ENCODE measurements at regions not wholly inside any gene's neighbourhood (a gene's known extent, or its start where the extent isn't known, plus 50 kb on each side); places are given as distances from the start of the nearest gene placed in this dataset.

GRCh38 chr1:11383553-11384169 lies 95.3 kb upstream of the DISP3 start:
- no peaks in the 10 kb centered on the region for H3K9me3 Mint-ChIP-seq

GRCh38 chr1:11384170-11384554 lies 94.8 kb upstream of the DISP3 start:
- H3K27me3 Mint-ChIP-seq (ENCODE audit: insufficient read depth, low read depth, poor library complexity) = peaks cover 12% of the 10 kb centered on the region
- H3K27ac Mint-ChIP-seq = no peak overlapping the region
- DNase-seq (ENCODE audit: low spot score) = no peak
- ATAC-seq = no peak
- H3K36me3 ChIP-seq (ENCODE audit: insufficient read depth) = no peaks in the 10 kb centered on the region
- no peaks in the 10 kb centered on the region for H3K9me3 Mint-ChIP-seq
- H3K9me2 ChIP-seq (ENCODE audit: insufficient read depth) = no peaks in the 10 kb centered on the region
- H3K27ac ChIP-seq (ENCODE audit: low read depth) = no peak overlapping the region
- no peaks in the 10 kb centered on the region for H3K36me3 Mint-ChIP-seq (ENCODE audit: low read depth)
- H3K4me3 Mint-ChIP-seq = no peak overlapping the region
- peaks cover 23% of the 10 kb centered on the region for H3K4me1 Mint-ChIP-seq
- H3K4me2 ChIP-seq = no peak overlapping the region
- H3F3A ChIP-seq (replicated peaks; ENCODE audit: low read depth) = no peaks in the 10 kb centered on the region
- no peak overlapping the region for H3K4me3 ChIP-seq
- H3K79me2 ChIP-seq (replicated peaks; ENCODE audit: insufficient read depth) = no peaks in the 10 kb centered on the region
- H2AFZ ChIP-seq = no peak overlapping the region
- no peaks in the 10 kb centered on the region for H3K27me3 ChIP-seq (ENCODE audit: insufficient read depth)
- H3K4me1 ChIP-seq (ENCODE audit: insufficient read depth) = peaks cover 11% of the 10 kb centered on the region
- H4K20me1 ChIP-seq (replicated peaks; ENCODE audit: insufficient read depth) = no peaks in the 10 kb centered on the region
- TF ChIP-seq NANOG (IDR thresholded peaks at IDR 0.05; ENCODE audit: borderline replicate concordance) (no peak), CREB1 (CRISPR knock-in tag; IDR thresholded peaks at IDR 0.05; ENCODE audit: low read depth) (no peak), ZNF114 (CRISPR knock-in tag; IDR thresholded peaks at IDR 0.05) (no peak), EZH2 (IDR thresholded peaks at IDR 0.05; ENCODE audit: low read depth, unreplicated experiment) (no peak), REST (IDR thresholded peaks at IDR 0.05; ENCODE audit: unreplicated experiment) (no peak), CTCF (conservative IDR thresholded peaks at IDR 0.05; ENCODE audit: low read depth in 2 of 2) (no peak), ETS1 (IDR thresholded peaks at IDR 0.05) (no peak), EZH2phosphoT487 (IDR thresholded peaks at IDR 0.05; ENCODE audit: unreplicated experiment) (no peak)

More at GRCh38 chr1:11383553-11384169, 95.3 kb upstream of the DISP3 start:
- Mint-ChIP-seq H3K27ac (no peak overlapping the region), H3K4me1 (peaks cover 23% of the 10 kb centered on the region), H3K4me3 (no peak overlapping the region), H3K27me3 (ENCODE audit: insufficient read depth, low read depth, poor library complexity) (peaks cover 9% of the 10 kb centered on the region), H3K36me3 (ENCODE audit: low read depth) (no peaks in the 10 kb centered on the region)
- no peak for TF ChIP-seq NANOG (IDR thresholded peaks at IDR 0.05; ENCODE audit: borderline replicate concordance)
- TF ChIP-seq EZH2phosphoT487 (IDR thresholded peaks at IDR 0.05; ENCODE audit: unreplicated experiment) = no peak
- TF ChIP-seq ZNF331 (CRISPR knock-in tag; IDR thresholded peaks at IDR 0.05; ENCODE audit: low read depth) = no peak
- no peak for TF ChIP-seq CREB1 (CRISPR knock-in tag; IDR thresholded peaks at IDR 0.05; ENCODE audit: low read depth)
- no peak for TF ChIP-seq JUNB (IDR thresholded peaks at IDR 0.05; ENCODE audit: unreplicated experiment)
- no peak for TF ChIP-seq CTCF (conservative IDR thresholded peaks at IDR 0.05; ENCODE audit: low read depth in 2 of 2)
- H3K27me3 ChIP-seq (ENCODE audit: insufficient read depth) = no peaks in the 10 kb centered on the region
- H3K27ac ChIP-seq (ENCODE audit: low read depth) = no peak overlapping the region
- no peak overlapping the region for H2AFZ ChIP-seq
- no peak overlapping the region for H3K4me3 ChIP-seq
- no peak overlapping the region for H3K4me2 ChIP-seq
- no peak for DNase-seq (ENCODE audit: low spot score)
- no peaks in the 10 kb centered on the region for H3F3A ChIP-seq (replicated peaks; ENCODE audit: low read depth)
- no peaks in the 10 kb centered on the region for H4K20me1 ChIP-seq (replicated peaks; ENCODE audit: insufficient read depth)
- ATAC-seq = no peak
- H3K9me2 ChIP-seq (ENCODE audit: insufficient read depth) = no peaks in the 10 kb centered on the region
- H3K36me3 ChIP-seq (ENCODE audit: insufficient read depth) = no peaks in the 10 kb centered on the region
- H3K79me2 ChIP-seq (replicated peaks; ENCODE audit: insufficient read depth) = no peaks in the 10 kb centered on the region
- peaks cover 11% of the 10 kb centered on the region for H3K4me1 ChIP-seq (ENCODE audit: insufficient read depth)

Data from GM23338 (cell line).